ENCODE measurements at regions not wholly inside any gene's neighbourhood (a gene's known extent, or its start where the extent isn't known, plus 50 kb on each side); places are given as distances from the start of the nearest gene placed in this dataset.

- DNase-seq = no peak
- no CpG with 5 or more reads among the region's 9 CpGs for WGBS, 2 experiments (ENCODE audit: extremely low coverage in 2 of 2, insufficient read length in 1 of 2)
- in situ Hi-C loops (cut with MboI; ENCODE audit: low sequenced_read_pairs) = no loop called here
- H3K4me2 ChIP-seq (ENCODE audit: low read depth, low read length) = no peak overlapping the region
- TF ChIP-seq FOS (IDR thresholded peaks at IDR 0.05; ENCODE audit: low read depth, low read length) = no peak
- TF ChIP-seq RCOR1 (IDR thresholded peaks at IDR 0.05; ENCODE audit: insufficient replicate concordance, low read length) = no peak
- TF ChIP-seq NFE2L2 (IDR thresholded peaks at IDR 0.05; ENCODE audit: low read depth, low read length) = no peak
- no peak overlapping the region for H2AK5ac ChIP-seq (ENCODE audit: low read depth, low read length)
- no peak overlapping the region for H4K91ac ChIP-seq (ENCODE audit: insufficient read depth, low read depth, low read length)
- H3K79me1 ChIP-seq (ENCODE audit: low read depth in 1 of 2, low read length in 2 of 2) = no peaks in the 10 kb centered on the region
- no peak overlapping the region for H3K18ac ChIP-seq (ENCODE audit: low read depth, low read length)
- ChIA-PET POLR2A (ENCODE audit: unreplicated experiment) (no interaction called here), CTCF (no interaction called here)
- H3K23ac ChIP-seq (ENCODE audit: low read depth, low read length) = no peak overlapping the region
- no peak overlapping the region for H3K4ac ChIP-seq (ENCODE audit: low read depth, low read length)
- no peak overlapping the region for H2BK20ac ChIP-seq (ENCODE audit: low read depth, low read length)
- H2BK15ac ChIP-seq (ENCODE audit: low read depth, low read length) = no peak overlapping the region
- dilution Hi-C loops (cut with HindIII; ENCODE audit: low sequenced_read_pairs, unreplicated experiment) = no loop called here
- H3K27ac ChIP-seq (ENCODE audit: insufficient read depth, low read length) = no peak overlapping the region
- no peaks in the 10 kb centered on the region for H3K4me1 ChIP-seq (ENCODE audit: control insufficient read depth, insufficient read depth, low read length)
- H4K5ac ChIP-seq (ENCODE audit: low read depth, low read length) = no peak overlapping the region
- H3K56ac ChIP-seq (ENCODE audit: extremely low read depth, insufficient read depth, low read length) = no peak overlapping the region
- H3K14ac ChIP-seq (replicated peaks; ENCODE audit: low read depth, low read length) = no peak overlapping the region
- H3K27me3 ChIP-seq (ENCODE audit: control insufficient read depth, insufficient read depth, low read length) = no peaks in the 10 kb centered on the region
- H3K4me3 ChIP-seq (ENCODE audit: insufficient read depth, low read depth, low read length) = no peak overlapping the region
- no peaks in the 10 kb centered on the region for H3K9me1 ChIP-seq (ENCODE audit: insufficient read depth, low read length)
- H2BK5ac ChIP-seq (ENCODE audit: low read depth, low read length, poor library complexity, severe bottlenecking) = no peak overlapping the region
- intact Hi-C loops (cut with micrococcal nuclease) = no loop called here
- no peaks in the 10 kb centered on the region for H3K36me3 ChIP-seq (ENCODE audit: control insufficient read depth, insufficient read depth, low read length)
- ATAC-seq (ENCODE audit: low read depth) = no peak
- no peak overlapping the region for H4K8ac ChIP-seq (ENCODE audit: low read depth in 2 of 2, low read length in 2 of 2)
- H2AFZ ChIP-seq (replicated peaks; ENCODE audit: low read length, poor library complexity) = no peak overlapping the region
- H2BK120ac ChIP-seq (ENCODE audit: low read depth, low read length) = no peak overlapping the region
- H3K9ac ChIP-seq (ENCODE audit: low read depth, low read length) = no peak overlapping the region
- H3K9me3 ChIP-seq (ENCODE audit: control insufficient read depth, insufficient read depth, low read length) = no peaks in the 10 kb centered on the region
- no peaks in the 10 kb centered on the region for H4K20me1 ChIP-seq (ENCODE audit: insufficient read depth, low read length)
- BruUV-seq (replicated peaks) = no TSS peak
- H2AK9ac ChIP-seq (replicated peaks; ENCODE audit: low read depth, low read length, poor library complexity) = no peak overlapping the region
Observed at GRCh38 chr2:66084948-66085590, 349.9 kb upstream of the MEIS1 start.

Measured in IMR-90 (cell line).